Subcutaneous abdominal adipose tissue (tissue), 5 donors: ENCODE measurements at regions not wholly inside any gene's neighbourhood (a gene's known extent, or its start where the extent isn't known, plus 50 kb on each side); places are given as distances from the start of the nearest gene placed in this dataset.

ENCODE experiments used
- H3K27ac ChIP-seq: one replicate; pipeline ENCODE4 v1.7.0; 2013; ENCODE audit warnings: low read depth, mild to moderate bottlenecking, inconsistent platforms, low read length, moderate library complexity
- H3K27me3 ChIP-seq, 5 donors: one replicate each; pipeline ENCODE4 v1.7.0; 2013; ENCODE audit warnings: low read length in 5 of 5, inconsistent platforms in 1 of 5; ENCODE audit not compliant: control insufficient read depth in 5 of 5, insufficient read depth in 4 of 5
- H3K36me3 ChIP-seq, 5 donors: one replicate each; pipeline ENCODE4 v1.7.0; 2013; ENCODE audit warnings: low read length in 5 of 5; ENCODE audit not compliant: control insufficient read depth in 5 of 5, insufficient read depth in 5 of 5
- H3K4me1 ChIP-seq, 5 donors: one replicate each; pipeline ENCODE4 v1.7.0; 2013; ENCODE audit warnings: low read length in 5 of 5, mild to moderate bottlenecking in 3 of 5, moderate library complexity in 1 of 5; ENCODE audit not compliant: control insufficient read depth in 5 of 5, insufficient read depth in 5 of 5
- H3K4me3 ChIP-seq, 5 donors: one replicate each; pipeline ENCODE4 v1.7.0; 2013; ENCODE audit warnings: low read length in 5 of 5, low read depth in 1 of 5
- H3K9ac ChIP-seq, 5 donors: one replicate each; pipeline ENCODE4 v1.7.0; 2013; ENCODE audit warnings: low read length in 5 of 5, mild to moderate bottlenecking in 4 of 5, moderate library complexity in 3 of 5
- H3K9me3 ChIP-seq, 5 donors: one replicate each; pipeline ENCODE4 v1.7.0; 2013; ENCODE audit warnings: low read length in 5 of 5; ENCODE audit not compliant: control insufficient read depth in 5 of 5
- donor health status: healthy.
- donor health status: healthy.
- donor health status: healthy.
- donor health status: healthy.
- donor health status: healthy.

DNA sequence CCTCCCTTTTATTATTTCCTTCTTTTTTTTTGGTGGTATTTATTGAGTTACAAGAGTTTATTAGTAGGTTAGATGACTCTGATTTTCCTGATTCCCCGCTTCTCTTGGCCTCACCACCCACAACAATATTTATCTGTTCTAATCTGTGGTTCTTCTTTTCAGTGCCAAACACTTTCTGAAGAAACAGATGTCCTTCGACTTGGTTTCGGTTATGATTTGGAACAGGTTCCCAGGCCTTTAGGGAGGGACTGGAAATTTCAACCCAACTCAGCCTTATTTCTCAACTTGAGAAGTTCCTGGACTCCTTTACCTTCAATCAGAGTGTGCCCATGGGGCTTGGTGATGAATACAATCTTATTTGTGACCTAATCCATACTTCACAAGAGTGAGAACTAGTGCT lies 108.1 kb downstream of the UCHL1 start:
- Histone ChIP-seq H3K4me1 (peaks cover 21 to 65% (median 50%) of the 10 kb centered on the region in 5 donors), H3K9ac (peak overlapping the region in 3 of 5 donors; percentile 1 to 72 (median 12)), H3K4me3 (no peak overlapping the region)

DNA sequence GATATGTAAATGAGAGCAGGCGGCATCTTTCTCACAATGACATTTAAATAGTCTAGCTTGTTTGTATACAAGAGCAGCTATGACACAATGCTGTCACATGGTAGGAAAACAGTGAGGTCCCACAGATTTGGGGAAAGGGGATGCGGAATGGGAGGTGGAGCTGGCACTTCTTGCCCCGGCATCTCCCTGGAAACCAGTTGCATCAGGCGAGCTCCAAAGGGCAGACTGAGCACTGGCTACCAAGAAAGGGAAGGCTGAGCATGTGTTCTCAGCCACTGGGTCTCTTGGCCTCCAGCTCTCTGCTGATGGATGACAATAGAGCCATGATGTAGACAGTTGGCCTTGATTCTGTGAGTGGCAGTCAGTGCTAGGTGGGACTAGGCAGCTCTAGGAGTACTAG lies 109.0 kb downstream of the UCHL1 start:
- Histone ChIP-seq H3K4me3 (no peak overlapping the region), H3K36me3 (peaks cover 0 to 7% (median 0%) of the 10 kb centered on the region in 5 donors), H3K27ac (peak overlapping the region; percentile 90), H3K27me3 (no peaks in the 10 kb centered on the region), H3K9me3 (no peaks in the 10 kb centered on the region), H3K9ac (no peak overlapping the region), H3K4me1 (peaks cover 21 to 65% (median 51%) of the 10 kb centered on the region in 5 donors)

More for the DNA sequence above, 108.1 kb downstream of the UCHL1 start:
- H3K27ac ChIP-seq = peak overlapping the region; percentile 90
- peaks cover 0 to 7% (median 0%) of the 10 kb centered on the region in 5 donors for H3K36me3 ChIP-seq
- H3K9me3 ChIP-seq = no peaks in the 10 kb centered on the region
- H3K27me3 ChIP-seq = no peaks in the 10 kb centered on the region

DNA sequence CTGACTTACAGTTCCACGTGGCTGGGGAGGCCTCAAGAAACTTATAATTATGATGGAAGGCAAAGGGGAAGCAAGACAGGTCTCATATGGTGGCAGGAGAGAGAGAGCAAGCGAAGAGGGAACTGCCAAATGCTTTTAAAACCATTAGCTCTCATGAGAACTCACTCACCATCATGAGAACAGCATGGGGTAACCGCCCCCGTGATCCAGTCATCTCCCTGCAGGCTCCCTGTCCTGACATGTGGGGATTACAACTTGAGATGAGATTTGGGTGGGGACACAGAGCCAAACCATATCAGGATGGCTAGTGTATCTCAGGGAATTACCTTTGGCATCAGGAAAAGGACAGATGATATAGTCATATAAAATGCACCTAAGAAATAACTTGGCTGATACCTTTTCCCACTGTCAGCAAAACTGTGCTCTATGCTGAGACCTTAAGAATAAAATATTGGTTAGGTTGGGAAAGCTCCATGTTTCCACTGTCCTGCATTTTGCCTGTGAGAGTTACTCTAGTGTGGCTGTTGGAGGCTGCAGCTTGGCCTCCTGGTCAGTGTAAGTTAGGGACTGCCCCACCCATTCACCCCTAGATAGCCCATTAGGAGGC lies 110.3 kb downstream of the UCHL1 start:
- no peak overlapping the region for H3K9ac ChIP-seq
- H3K27me3 ChIP-seq = no peaks in the 10 kb centered on the region
- no peak overlapping the region for H3K4me3 ChIP-seq
- peaks cover 21 to 58% (median 46%) of the 10 kb centered on the region in 5 donors for H3K4me1 ChIP-seq
- H3K36me3 ChIP-seq = peaks cover 0 to 7% (median 0%) of the 10 kb centered on the region in 5 donors
- peak overlapping the region; percentile 90 for H3K27ac ChIP-seq
- no peaks in the 10 kb centered on the region for H3K9me3 ChIP-seq

DNA sequence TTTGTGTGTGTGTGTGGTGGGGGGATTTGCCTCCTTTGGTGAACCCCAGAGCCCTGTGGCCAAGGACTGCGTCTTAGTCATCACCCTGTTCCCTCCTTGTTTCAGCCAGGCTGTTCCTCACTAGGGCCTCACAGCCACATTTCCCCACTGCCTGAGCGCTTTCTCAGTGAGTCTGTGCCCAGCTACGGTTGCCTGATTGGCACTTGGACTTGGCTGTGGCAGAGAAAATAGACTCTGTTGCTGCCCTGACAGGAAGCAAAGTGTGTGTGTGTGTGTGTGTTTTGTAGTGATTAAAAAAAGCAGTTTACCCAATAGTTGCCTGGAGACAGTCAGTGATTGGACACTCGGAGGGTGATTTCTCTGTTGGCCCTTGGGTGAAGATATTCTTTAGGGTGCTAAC lies 113.0 kb downstream of the UCHL1 start:
- Histone ChIP-seq H3K9me3 (no peaks in the 10 kb centered on the region), H3K4me3 (no peak overlapping the region), H3K4me1 (peaks cover 9 to 42% (median 21%) of the 10 kb centered on the region in 5 donors), H3K27me3 (no peaks in the 10 kb centered on the region), H3K27ac (peak overlapping the region; percentile 14), H3K9ac (no peak overlapping the region), H3K36me3 (peaks cover 0 to 7% (median 0%) of the 10 kb centered on the region in 5 donors)

DNA sequence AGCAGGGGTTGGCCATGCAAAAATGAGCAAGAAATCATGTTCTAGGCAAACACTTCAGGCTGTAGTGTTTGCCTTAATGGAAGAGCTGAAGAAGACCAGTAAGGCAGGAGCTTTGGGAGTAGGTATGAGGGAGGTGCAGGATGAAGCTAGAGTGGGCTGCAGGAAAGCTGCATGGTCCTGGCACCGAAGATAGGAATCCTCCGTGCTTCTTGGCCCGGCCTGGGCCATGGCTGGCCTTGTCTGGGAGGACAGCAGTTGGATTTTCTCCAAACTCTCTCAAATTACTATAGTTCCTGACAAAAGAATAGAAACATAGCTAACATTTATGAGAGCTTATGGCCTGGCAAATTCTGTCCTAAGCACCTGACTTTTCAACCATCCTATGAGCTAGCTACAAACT lies 116.5 kb downstream of the UCHL1 start:
- H3K4me3 ChIP-seq = no peak overlapping the region
- no peaks in the 10 kb centered on the region for H3K27me3 ChIP-seq
- H3K9me3 ChIP-seq = no peaks in the 10 kb centered on the region
- H3K36me3 ChIP-seq = no peaks in the 10 kb centered on the region
- H3K4me1 ChIP-seq = peaks cover 0 to 38% (median 28%) of the 10 kb centered on the region in 5 donors
- H3K9ac ChIP-seq = no peak overlapping the region
- no peak overlapping the region for H3K27ac ChIP-seq

DNA sequence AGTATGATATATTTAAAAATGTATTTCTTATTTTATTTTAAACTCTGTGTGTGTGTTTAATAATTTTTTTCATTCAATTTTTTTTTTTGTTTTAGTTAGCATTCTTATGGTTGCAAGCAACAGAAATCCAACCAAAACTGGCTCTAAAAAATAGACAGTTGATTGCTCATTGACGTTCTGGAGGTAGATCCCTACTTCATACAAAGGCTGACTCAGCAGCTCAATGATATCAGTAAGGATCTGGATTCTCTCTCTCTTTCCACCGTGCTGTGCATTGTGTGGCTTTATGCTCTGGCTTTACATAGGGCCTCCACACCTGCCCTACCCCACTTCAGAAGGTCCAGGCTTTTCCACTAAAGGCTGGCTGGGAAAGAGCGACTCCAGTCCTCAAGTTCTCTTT lies 117.8 kb downstream of the UCHL1 start:
- Histone ChIP-seq H3K9me3 (peaks cover 2 to 8% (median 5%) of the 10 kb centered on the region in 5 donors), H3K4me1 (peaks cover 0 to 33% (median 26%) of the 10 kb centered on the region in 5 donors), H3K27ac (no peak overlapping the region)

DNA sequence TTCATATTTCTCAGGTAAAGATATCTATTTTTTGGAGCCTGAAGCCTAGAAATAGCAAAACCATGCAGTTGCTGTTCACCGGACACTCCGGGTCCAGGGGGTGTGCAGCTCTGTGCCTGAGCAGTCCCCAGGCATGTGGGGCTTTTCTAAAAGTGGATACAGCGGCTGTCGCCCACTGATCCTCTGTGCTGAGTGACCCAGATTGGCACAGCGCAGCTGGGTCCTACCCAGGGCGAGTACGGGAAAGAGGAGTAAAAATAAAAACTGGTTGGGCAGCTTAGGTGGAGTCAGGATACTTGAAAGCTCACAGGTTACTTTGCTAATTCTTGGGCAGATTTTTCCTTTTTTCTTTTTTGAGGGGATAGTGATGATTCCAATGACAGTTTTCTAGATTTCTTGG lies 118.8 kb downstream of the UCHL1 start:
- Histone ChIP-seq H3K27me3 (no peaks in the 10 kb centered on the region), H3K4me3 (no peak overlapping the region), H3K27ac (no peak overlapping the region), H3K9ac (no peak overlapping the region), H3K9me3 (peaks cover 2 to 8% (median 5%) of the 10 kb centered on the region in 5 donors), H3K4me1 (peaks cover 0 to 25% (median 24%) of the 10 kb centered on the region in 5 donors), H3K36me3 (no peaks in the 10 kb centered on the region)

More for the DNA sequence above, 117.8 kb downstream of the UCHL1 start:
- Histone ChIP-seq H3K9ac (no peak overlapping the region), H3K36me3 (no peaks in the 10 kb centered on the region), H3K4me3 (no peak overlapping the region), H3K27me3 (no peaks in the 10 kb centered on the region)

DNA sequence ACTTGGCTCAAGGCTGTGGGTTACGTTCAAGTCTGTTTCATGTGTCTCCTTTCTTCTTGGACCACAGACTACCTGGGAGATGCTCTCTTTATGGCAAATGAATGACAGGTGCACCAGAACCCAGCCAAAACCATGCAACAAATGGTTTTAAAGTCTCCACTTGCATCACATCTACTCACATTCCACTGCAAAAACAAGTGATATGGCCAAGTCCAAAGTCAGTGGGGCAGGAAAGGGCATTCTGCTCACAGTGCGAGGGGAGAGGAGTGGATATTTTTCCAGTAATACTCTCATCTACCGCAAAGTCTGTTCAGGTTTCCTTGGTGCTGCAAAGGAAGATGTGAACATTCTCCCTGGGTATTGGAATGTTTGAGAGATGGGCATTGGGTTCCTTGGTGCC lies 120.5 kb downstream of the UCHL1 start:
- peaks cover 0 to 6% (median 0%) of the 10 kb centered on the region in 5 donors for H3K36me3 ChIP-seq
- H3K4me1 ChIP-seq = peaks cover 0 to 27% (median 22%) of the 10 kb centered on the region in 5 donors

DNA sequence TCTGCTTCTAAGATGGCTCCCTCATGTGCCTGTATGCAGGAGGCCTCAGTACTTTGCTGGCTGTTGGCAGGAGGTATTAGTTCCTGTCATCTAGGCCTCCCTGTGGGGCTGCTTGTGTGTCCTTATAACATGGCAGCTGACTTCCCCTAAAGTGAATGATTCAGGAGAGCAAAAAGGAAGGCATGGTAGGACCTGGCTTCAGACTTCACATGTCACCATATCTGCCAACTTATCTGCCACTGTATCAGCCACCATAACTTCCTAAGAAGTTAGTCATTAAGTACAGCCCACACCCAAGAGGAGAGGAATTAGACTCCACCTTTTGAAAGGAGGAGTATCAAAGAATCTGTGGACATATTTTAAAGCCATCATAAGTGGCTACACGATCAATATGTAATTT lies 122.5 kb downstream of the UCHL1 start:
- Histone ChIP-seq H3K36me3 (peaks cover 0 to 6% (median 0%) of the 10 kb centered on the region in 5 donors), H3K4me3 (no peak overlapping the region), H3K27ac (no peak overlapping the region), H3K27me3 (no peaks in the 10 kb centered on the region), H3K9ac (no peak overlapping the region), H3K4me1 (peaks cover 0 to 33% (median 21%) of the 10 kb centered on the region in 5 donors), H3K9me3 (peaks cover 2 to 8% (median 5%) of the 10 kb centered on the region in 5 donors)

More for the DNA sequence above, 120.5 kb downstream of the UCHL1 start:
- Histone ChIP-seq H3K9me3 (peaks cover 2 to 8% (median 5%) of the 10 kb centered on the region in 5 donors), H3K27me3 (no peaks in the 10 kb centered on the region), H3K27ac (no peak overlapping the region), H3K9ac (no peak overlapping the region), H3K4me3 (no peak overlapping the region)

DNA sequence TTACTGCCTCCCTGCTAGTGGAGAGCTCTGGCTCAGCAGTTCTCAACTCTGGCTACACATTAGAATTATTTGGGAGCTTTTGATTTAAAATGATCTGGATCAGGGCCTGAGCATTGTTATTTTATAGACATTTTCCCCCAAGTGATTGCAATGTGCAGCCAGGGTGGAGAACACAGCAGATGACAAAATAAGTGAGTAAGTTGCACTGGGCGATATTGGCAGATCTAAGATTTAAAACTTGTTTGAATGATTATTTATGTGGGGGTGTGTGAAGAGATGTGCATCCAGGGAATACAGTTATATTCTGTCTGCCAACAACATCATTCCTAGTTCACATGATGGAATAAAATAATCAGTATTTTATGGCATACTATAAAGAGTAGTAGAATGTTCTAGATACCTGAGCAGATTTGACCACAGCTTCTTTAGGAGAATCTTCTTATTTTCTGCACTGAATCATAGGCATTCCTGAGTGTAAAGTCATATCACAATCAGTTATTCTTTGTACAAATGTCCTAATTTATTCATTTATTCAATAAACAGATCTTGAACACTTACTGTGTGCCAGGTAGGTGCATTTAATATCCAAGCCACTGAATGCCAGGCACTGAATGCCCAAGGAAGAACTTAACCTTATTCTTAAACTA lies 123.9 kb downstream of the UCHL1 start:
- no peak overlapping the region for H3K4me3 ChIP-seq
- no peak overlapping the region for H3K9ac ChIP-seq
- H3K4me1 ChIP-seq = peaks cover 0 to 47% (median 29%) of the 10 kb centered on the region in 5 donors
- H3K36me3 ChIP-seq = peaks cover 0 to 6% (median 0%) of the 10 kb centered on the region in 5 donors
- no peak overlapping the region for H3K27ac ChIP-seq
- peaks cover 2 to 8% (median 5%) of the 10 kb centered on the region in 5 donors for H3K9me3 ChIP-seq
- H3K27me3 ChIP-seq = no peaks in the 10 kb centered on the region
